Neural cell (in vitro differentiated cells): ENCODE measurements at regions not wholly inside any gene's neighbourhood (a gene's known extent, or its start where the extent isn't known, plus 50 kb on each side); places are given as distances from the start of the nearest gene placed in this dataset.

Experiments used
- H2AFZ ChIP-seq: fragments of 200-600, 300-800 bp; sonication (generic), shearing (Covaris generic); 2 replicates; pipeline ENCODE4 v1.6.0; 2014; ENCODE audit warnings: low read depth, mild to moderate bottlenecking, antibody characterized with exemption, low read length, moderate library complexity
- H3F3A ChIP-seq: fragments of 200-600 bp; shearing (Covaris generic); 2 replicates; pipeline ENCODE4 v1.6.1; 2016; ENCODE audit warnings: mild to moderate bottlenecking, moderate library complexity, mixed read lengths, antibody characterized with exemption, low read length; ENCODE audit not compliant: insufficient read depth, poor library complexity, severe bottlenecking
- H3K27ac ChIP-seq: fragments of 200-600, 300-800 bp; sonication (generic), shearing (Covaris generic); 2 replicates; pipeline ENCODE4 v1.5.1; 2014; ENCODE audit warnings: mild to moderate bottlenecking, low read length, moderate library complexity
- H3K27me3 ChIP-seq: fragments of 300-800, 200-600 bp; sonication (generic), shearing (Covaris generic); 2 replicates; pipeline ENCODE4 v1.6.0; 2014; ENCODE audit warnings: mild to moderate bottlenecking, low read depth, low read length, moderate library complexity; ENCODE audit not compliant: insufficient read depth
- H3K36me3 ChIP-seq: fragments of 300-800, 200-600 bp; sonication (generic), shearing (Covaris generic); 2 replicates; pipeline ENCODE4 v1.5.1; 2014; ENCODE audit warnings: mild to moderate bottlenecking, antibody characterized with exemption, low read length, moderate library complexity; ENCODE audit not compliant: insufficient read depth
- H3K4me2 ChIP-seq: fragments of 300-800, 200-600 bp; sonication (generic), shearing (Covaris generic); 2 replicates; pipeline ENCODE4 v1.6.0; 2014; ENCODE audit warnings: mild to moderate bottlenecking, low read length
- H3K4me3 ChIP-seq: fragments of 300-800, 200-600 bp; sonication (generic), shearing (Covaris generic); 2 replicates; pipeline ENCODE4 v1.5.1; 2014; ENCODE audit warnings: mild to moderate bottlenecking, low read length, moderate library complexity
- H3K79me2 ChIP-seq: fragments of 200-600 bp; shearing (Covaris generic); replicated peaks from 2 replicates; pipeline ENCODE4 v1.6.0; 2014; ENCODE audit warnings: mild to moderate bottlenecking, low read length, moderate library complexity; ENCODE audit not compliant: insufficient read depth
- H3K9ac ChIP-seq: fragments of 300-800, 200-600 bp; sonication (generic), shearing (Covaris generic); 2 replicates; pipeline ENCODE4 v1.6.1; 2016; ENCODE audit warnings: mild to moderate bottlenecking, low read length, mixed read lengths
- H3K9me2 ChIP-seq: fragments of 200-600 bp; shearing (Covaris generic); 2 replicates; pipeline ENCODE4 v1.6.1; 2016; ENCODE audit warnings: mild to moderate bottlenecking, low read length, mixed read lengths; ENCODE audit not compliant: insufficient read depth
- H3K9me3 ChIP-seq: fragments of 200-600, 300-800 bp; sonication (generic), shearing (Covaris generic); 2 replicates; pipeline ENCODE4 v1.6.1; 2016; ENCODE audit warnings: mild to moderate bottlenecking, mixed run types, low read length, moderate library complexity, mixed read lengths
- H4K20me1 ChIP-seq: fragments of 200-600 bp; shearing (Covaris generic); 2 replicates; pipeline ENCODE4 v1.6.1; 2016; ENCODE audit warnings: mild to moderate bottlenecking, mixed run types; ENCODE audit not compliant: insufficient read depth
- EP300 ChIP-seq: fragments of 450-650 bp; conservative IDR thresholded peaks from 2 replicates; pipeline ENCODE4 v1.6.1; 2014; ENCODE audit warnings: antibody characterized with exemption, mild to moderate bottlenecking, moderate library complexity; ENCODE audit not compliant: poor library complexity, severe bottlenecking
- EZH2 ChIP-seq: fragments of 200-600, 300-800 bp; shearing (Covaris generic), sonication (generic); IDR thresholded peaks from 2 replicates; pipeline ENCODE4 v1.6.1; 2014; ENCODE audit warnings: antibody characterized with exemption, low read length, borderline replicate concordance, mild to moderate bottlenecking; ENCODE audit not compliant: insufficient read depth, poor library complexity, severe bottlenecking
- MXI1 ChIP-seq: fragments of 450-650 bp; conservative IDR thresholded peaks from 2 replicates; pipeline ENCODE4 v1.6.1; 2014; ENCODE audit warnings: antibody characterized with exemption, mild to moderate bottlenecking; ENCODE audit not compliant: poor library complexity, severe bottlenecking
- POLR2AphosphoS5 ChIP-seq: IDR thresholded peaks from 2 replicates; pipeline ENCODE4 v1.6.1; 2012
- RAD21 ChIP-seq: fragments of 450-650 bp; conservative IDR thresholded peaks from 2 replicates; pipeline ENCODE4 v1.6.1; 2014; ENCODE audit warnings: antibody characterized with exemption, mild to moderate bottlenecking, moderate library complexity
- SMC3 ChIP-seq: fragments of 450-650 bp; conservative IDR thresholded peaks from 2 replicates; pipeline ENCODE4 v1.6.1; 2014; ENCODE audit warnings: antibody characterized with exemption, mild to moderate bottlenecking, moderate library complexity; ENCODE audit not compliant: poor library complexity
- TAF1 ChIP-seq: IDR thresholded peaks from 2 replicates; pipeline ENCODE4 v1.6.1; 2012; ENCODE audit warnings: low read depth
- TF ChIP-seq, protein P1 (sequence below): IDR thresholded peaks from 2 replicates; pipeline ENCODE4 v1.6.1; 2012; ENCODE audit warnings: borderline replicate concordance
- TF ChIP-seq, protein P2 (sequence below): fragments of 450-650 bp; IDR thresholded peaks from 2 replicates; pipeline ENCODE4 v1.5.1; 2014; ENCODE audit warnings: antibody characterized with exemption, mild to moderate bottlenecking, moderate library complexity; ENCODE audit not compliant: poor library complexity, severe bottlenecking

DNA sequence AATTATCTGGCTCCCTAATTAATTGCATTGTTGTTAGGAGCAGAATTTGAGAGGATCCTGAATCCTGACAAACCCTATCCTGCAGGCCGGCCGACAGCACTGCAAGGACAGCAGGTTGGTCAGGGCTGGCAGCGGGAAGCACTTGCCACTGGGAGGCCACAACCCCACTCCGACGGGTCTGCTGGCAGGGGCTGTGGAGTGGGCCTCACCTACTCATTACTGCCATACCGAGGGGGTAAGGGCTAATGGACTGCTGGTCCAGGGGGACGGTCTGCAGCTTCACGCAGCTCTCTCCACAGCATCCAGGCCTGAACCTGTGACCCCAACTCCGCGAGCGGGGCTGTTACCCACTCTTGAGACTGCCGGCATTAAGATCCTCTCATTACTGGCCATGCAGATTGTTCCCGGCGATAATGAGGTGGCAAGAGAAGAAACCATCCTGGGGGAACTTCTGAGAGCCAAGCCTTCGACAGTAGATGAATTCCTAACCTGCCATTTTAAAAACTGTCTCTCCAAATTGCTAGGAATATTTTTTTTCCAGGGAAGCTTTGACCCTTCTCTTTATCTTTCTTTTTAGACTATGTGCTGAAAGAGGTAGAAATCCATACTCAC lies 501.3 kb downstream of the OMA1 start:
- Histone ChIP-seq H3K9me2 (no peaks in the 10 kb centered on the region), H3K36me3 (no peaks in the 10 kb centered on the region), H3K27me3 (no peaks in the 10 kb centered on the region), H3K27ac (no peak overlapping the region), H3K4me3 (no peak overlapping the region), H3F3A (no peaks in the 10 kb centered on the region), H3K4me2 (no peak overlapping the region), H3K9ac (no peak overlapping the region), H3K79me2 (no peaks in the 10 kb centered on the region), H4K20me1 (no peaks in the 10 kb centered on the region), H3K9me3 (no peaks in the 10 kb centered on the region), H2AFZ (no peak overlapping the region)
- TF ChIP-seq, protein P1, sequence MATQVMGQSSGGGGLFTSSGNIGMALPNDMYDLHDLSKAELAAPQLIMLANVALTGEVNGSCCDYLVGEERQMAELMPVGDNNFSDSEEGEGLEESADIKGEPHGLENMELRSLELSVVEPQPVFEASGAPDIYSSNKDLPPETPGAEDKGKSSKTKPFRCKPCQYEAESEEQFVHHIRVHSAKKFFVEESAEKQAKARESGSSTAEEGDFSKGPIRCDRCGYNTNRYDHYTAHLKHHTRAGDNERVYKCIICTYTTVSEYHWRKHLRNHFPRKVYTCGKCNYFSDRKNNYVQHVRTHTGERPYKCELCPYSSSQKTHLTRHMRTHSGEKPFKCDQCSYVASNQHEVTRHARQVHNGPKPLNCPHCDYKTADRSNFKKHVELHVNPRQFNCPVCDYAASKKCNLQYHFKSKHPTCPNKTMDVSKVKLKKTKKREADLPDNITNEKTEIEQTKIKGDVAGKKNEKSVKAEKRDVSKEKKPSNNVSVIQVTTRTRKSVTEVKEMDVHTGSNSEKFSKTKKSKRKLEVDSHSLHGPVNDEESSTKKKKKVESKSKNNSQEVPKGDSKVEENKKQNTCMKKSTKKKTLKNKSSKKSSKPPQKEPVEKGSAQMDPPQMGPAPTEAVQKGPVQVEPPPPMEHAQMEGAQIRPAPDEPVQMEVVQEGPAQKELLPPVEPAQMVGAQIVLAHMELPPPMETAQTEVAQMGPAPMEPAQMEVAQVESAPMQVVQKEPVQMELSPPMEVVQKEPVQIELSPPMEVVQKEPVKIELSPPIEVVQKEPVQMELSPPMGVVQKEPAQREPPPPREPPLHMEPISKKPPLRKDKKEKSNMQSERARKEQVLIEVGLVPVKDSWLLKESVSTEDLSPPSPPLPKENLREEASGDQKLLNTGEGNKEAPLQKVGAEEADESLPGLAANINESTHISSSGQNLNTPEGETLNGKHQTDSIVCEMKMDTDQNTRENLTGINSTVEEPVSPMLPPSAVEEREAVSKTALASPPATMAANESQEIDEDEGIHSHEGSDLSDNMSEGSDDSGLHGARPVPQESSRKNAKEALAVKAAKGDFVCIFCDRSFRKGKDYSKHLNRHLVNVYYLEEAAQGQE: no peak
- TF ChIP-seq MXI1: no peak
- TF ChIP-seq RAD21: no peak
- TF ChIP-seq SMC3: no peak
- TF ChIP-seq, protein P2, sequence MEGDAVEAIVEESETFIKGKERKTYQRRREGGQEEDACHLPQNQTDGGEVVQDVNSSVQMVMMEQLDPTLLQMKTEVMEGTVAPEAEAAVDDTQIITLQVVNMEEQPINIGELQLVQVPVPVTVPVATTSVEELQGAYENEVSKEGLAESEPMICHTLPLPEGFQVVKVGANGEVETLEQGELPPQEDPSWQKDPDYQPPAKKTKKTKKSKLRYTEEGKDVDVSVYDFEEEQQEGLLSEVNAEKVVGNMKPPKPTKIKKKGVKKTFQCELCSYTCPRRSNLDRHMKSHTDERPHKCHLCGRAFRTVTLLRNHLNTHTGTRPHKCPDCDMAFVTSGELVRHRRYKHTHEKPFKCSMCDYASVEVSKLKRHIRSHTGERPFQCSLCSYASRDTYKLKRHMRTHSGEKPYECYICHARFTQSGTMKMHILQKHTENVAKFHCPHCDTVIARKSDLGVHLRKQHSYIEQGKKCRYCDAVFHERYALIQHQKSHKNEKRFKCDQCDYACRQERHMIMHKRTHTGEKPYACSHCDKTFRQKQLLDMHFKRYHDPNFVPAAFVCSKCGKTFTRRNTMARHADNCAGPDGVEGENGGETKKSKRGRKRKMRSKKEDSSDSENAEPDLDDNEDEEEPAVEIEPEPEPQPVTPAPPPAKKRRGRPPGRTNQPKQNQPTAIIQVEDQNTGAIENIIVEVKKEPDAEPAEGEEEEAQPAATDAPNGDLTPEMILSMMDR: no peak
- no peak for TF ChIP-seq EP300
- TF ChIP-seq TAF1: no peak
- TF ChIP-seq EZH2: no peak
- no peak for TF ChIP-seq POLR2AphosphoS5

DNA sequence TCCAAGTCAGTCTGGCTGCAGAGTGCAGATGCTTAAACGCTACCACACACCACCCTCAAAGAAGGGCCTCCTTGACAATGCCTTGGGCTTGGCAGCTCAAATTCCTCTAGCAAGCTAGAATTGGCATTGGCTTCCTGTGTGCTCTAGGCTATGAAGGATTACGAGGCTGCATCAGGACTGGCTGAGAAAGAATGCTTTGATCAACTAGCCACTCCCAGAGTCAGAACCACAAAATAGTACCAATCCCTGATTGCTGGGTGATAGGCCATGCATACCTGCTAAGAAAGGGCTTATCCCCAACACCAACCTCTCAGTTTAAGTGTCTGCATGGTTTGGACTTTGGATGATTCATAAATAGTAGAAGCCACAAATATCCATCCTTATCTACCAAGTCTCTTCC lies 504.9 kb downstream of the OMA1 start:
- no peaks in the 10 kb centered on the region for H3K9me2 ChIP-seq
- no peaks in the 10 kb centered on the region for H4K20me1 ChIP-seq
- no peaks in the 10 kb centered on the region for H3K27me3 ChIP-seq
- no peaks in the 10 kb centered on the region for H3F3A ChIP-seq
- H2AFZ ChIP-seq: no peak overlapping the region
- no peak overlapping the region for H3K4me2 ChIP-seq
- no peaks in the 10 kb centered on the region for H3K79me2 ChIP-seq
- TF ChIP-seq, protein P2: no peak
- TF ChIP-seq EP300 (no peak), EZH2 (no peak), RAD21 (no peak), TAF1 (no peak), SMC3 (no peak), POLR2AphosphoS5 (no peak), MXI1 (no peak)
- TF ChIP-seq, protein P1: no peak
- H3K9ac ChIP-seq: no peak overlapping the region
- no peak overlapping the region for H3K4me3 ChIP-seq
- H3K36me3 ChIP-seq: no peaks in the 10 kb centered on the region
- no peaks in the 10 kb centered on the region for H3K9me3 ChIP-seq
- no peak overlapping the region for H3K27ac ChIP-seq
